C4-2B (cell line): ENCODE measurements at regions not wholly inside any gene's neighbourhood (a gene's known extent, or its start where the extent isn't known, plus 50 kb on each side); places are given as distances from the start of the nearest gene placed in this dataset.

Experiments used
- H3K27ac ChIP-seq: fragments of 450-650 bp; 2 replicates; pipeline ENCODE4 v1.5.1; 2017
- CTCF ChIP-seq: fragments of 450-650 bp; conservative IDR thresholded peaks from 2 replicates; pipeline ENCODE4 v1.5.1; 2017; ENCODE audit warnings: mild to moderate bottlenecking
- ZFX ChIP-seq: fragments of 450-650 bp; IDR thresholded peaks from 2 replicates; pipeline ENCODE4 v1.6.1; 2017

- TF ChIP-seq ZFX (no peak), CTCF (no peak)
These were observed 203.4 kb upstream of the PRKCQ start for GRCh38 chr10:6783471-6783870.

GRCh38 chr10:6782378-6782777 is 202.3 kb upstream of the PRKCQ start:
- no peak for TF ChIP-seq ZFX
- no peak for TF ChIP-seq CTCF

More at GRCh38 chr10:6783471-6783870, 203.4 kb upstream of the PRKCQ start:
- H3K27ac ChIP-seq: no peak overlapping the region

GRCh38 chr10:6781133-6781770 is 201.2 kb upstream of the PRKCQ start:
- no peak overlapping the region for H3K27ac ChIP-seq
- no peak for TF ChIP-seq ZFX
- TF ChIP-seq CTCF: no peak

More at GRCh38 chr10:6782378-6782777, 202.3 kb upstream of the PRKCQ start:
- H3K27ac ChIP-seq: no peak overlapping the region

- no peak overlapping the region for H3K27ac ChIP-seq
These were observed 200.1 kb upstream of the PRKCQ start for GRCh38 chr10:6780008-6780677.

GRCh38 chr10:6778992-6779701 is 199.1 kb upstream of the PRKCQ start:
- TF ChIP-seq CTCF (no peak), ZFX (no peak)
- no peak overlapping the region for H3K27ac ChIP-seq

More at GRCh38 chr10:6780008-6780677, 200.1 kb upstream of the PRKCQ start:
- TF ChIP-seq ZFX (no peak), CTCF (no peak)

GRCh38 chr10:6776170-6776569 is 196.1 kb upstream of the PRKCQ start:
- H3K27ac ChIP-seq: no peak overlapping the region
- no peak for TF ChIP-seq CTCF
- TF ChIP-seq ZFX: no peak

GRCh38 chr10:6774406-6774805 is 194.3 kb upstream of the PRKCQ start:
- H3K27ac ChIP-seq: no peak overlapping the region
- TF ChIP-seq ZFX (no peak), CTCF (no peak)
